ENCODE measurements at regions not wholly inside any gene's neighbourhood (a gene's known extent, or its start where the extent isn't known, plus 50 kb on each side); places are given as distances from the start of the nearest gene placed in this dataset.

DNA sequence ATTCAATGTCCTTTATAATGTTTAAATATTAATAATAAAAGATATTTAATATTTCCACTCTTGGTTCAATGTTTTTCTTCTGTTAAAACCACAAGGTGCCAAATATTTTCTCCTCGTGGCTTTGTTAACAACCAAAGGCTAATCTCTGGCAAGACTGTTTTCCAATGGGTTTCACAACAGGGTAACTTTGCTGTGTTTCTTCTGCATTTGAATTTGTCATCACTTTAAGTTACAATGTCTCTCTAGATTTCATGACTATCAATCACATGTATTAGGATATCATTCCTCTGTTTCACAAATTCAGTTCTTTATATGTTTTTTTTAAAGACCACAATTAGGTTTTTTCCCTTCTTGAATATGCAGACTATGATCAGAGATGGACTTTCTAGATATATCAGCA is 469.8 kb upstream of the ACVR2A start:
- no peaks in the 10 kb centered on the region for H4K20me1 ChIP-seq (ENCODE audit: insufficient read depth)
- no peak overlapping the region for H2AFZ ChIP-seq
- H3K36me3 ChIP-seq (ENCODE audit: low read depth): no peaks in the 10 kb centered on the region
- POLR2A ChIA-PET (ENCODE audit: unreplicated experiment): no interaction called here
- H3K27me3 ChIP-seq (ENCODE audit: insufficient read depth, low read depth): no peaks in the 10 kb centered on the region
- no peak overlapping the region for H3K4me3 ChIP-seq
- H3K4me2 ChIP-seq: no peak overlapping the region
- BruUV-seq (replicated peaks): no TSS peak
- CTCF ChIA-PET: no interaction called here
- H3K9me2 ChIP-seq (ENCODE audit: insufficient read depth): no peaks in the 10 kb centered on the region
- no peaks in the 10 kb centered on the region for H3K4me1 ChIP-seq (replicated peaks; ENCODE audit: insufficient read depth)
- no peaks in the 10 kb centered on the region for H3K79me2 ChIP-seq (ENCODE audit: low read depth)
- no peak for DNase-seq
- no peaks in the 10 kb centered on the region for H3F3A ChIP-seq (ENCODE audit: insufficient read depth, low read depth)
- no peaks in the 10 kb centered on the region for H3K9me3 ChIP-seq (ENCODE audit: insufficient read depth, low read depth)
- intact Hi-C loops (cut with micrococcal nuclease; ENCODE audit: unreplicated experiment): no loop called here
- TF ChIP-seq EZH2 (IDR thresholded peaks at IDR 0.05; ENCODE audit: low read depth): no peak
- no peak for TF ChIP-seq CTCF (conservative IDR thresholded peaks at IDR 0.05)
- no peak overlapping the region for H3K27ac ChIP-seq

GRCh38 chr2:147374423-147374811 is 470.4 kb upstream of the ACVR2A start:
- POLR2A ChIA-PET (ENCODE audit: unreplicated experiment): no interaction called here
- TF ChIP-seq CTCF (conservative IDR thresholded peaks at IDR 0.05) (no peak), EZH2 (IDR thresholded peaks at IDR 0.05; ENCODE audit: low read depth) (no peak)
- BruUV-seq (replicated peaks): no TSS peak

GRCh38 chr2:147373800-147374422 is 470.9 kb upstream of the ACVR2A start:
- H3K4me1 ChIP-seq (replicated peaks; ENCODE audit: insufficient read depth): no peaks in the 10 kb centered on the region
- ChIA-PET CTCF (no interaction called here), POLR2A (ENCODE audit: unreplicated experiment) (no interaction called here)
- H4K20me1 ChIP-seq (ENCODE audit: insufficient read depth): no peaks in the 10 kb centered on the region
- no TSS peak for BruUV-seq (replicated peaks)
- H3K27me3 ChIP-seq (ENCODE audit: insufficient read depth, low read depth): no peaks in the 10 kb centered on the region
- intact Hi-C loops (cut with micrococcal nuclease; ENCODE audit: unreplicated experiment): no loop called here
- H3K9me2 ChIP-seq (ENCODE audit: insufficient read depth): no peaks in the 10 kb centered on the region
- H3K4me2 ChIP-seq: no peak overlapping the region
- no peak overlapping the region for H3K27ac ChIP-seq
- no peaks in the 10 kb centered on the region for H3K9me3 ChIP-seq (ENCODE audit: insufficient read depth, low read depth)
- no peaks in the 10 kb centered on the region for H3K79me2 ChIP-seq (ENCODE audit: low read depth)
- no peak for DNase-seq
- no peak for TF ChIP-seq EZH2 (IDR thresholded peaks at IDR 0.05; ENCODE audit: low read depth)
- H3K36me3 ChIP-seq (ENCODE audit: low read depth): no peaks in the 10 kb centered on the region
- no peak overlapping the region for H3K4me3 ChIP-seq
- H3F3A ChIP-seq (ENCODE audit: insufficient read depth, low read depth): no peaks in the 10 kb centered on the region
- H2AFZ ChIP-seq: no peak overlapping the region

More at GRCh38 chr2:147374423-147374811, 470.4 kb upstream of the ACVR2A start:
- DNase-seq: no peak
- H3K36me3 ChIP-seq (ENCODE audit: low read depth): no peaks in the 10 kb centered on the region
- no peak overlapping the region for H3K4me2 ChIP-seq
- no peaks in the 10 kb centered on the region for H4K20me1 ChIP-seq (ENCODE audit: insufficient read depth)
- no peaks in the 10 kb centered on the region for H3K79me2 ChIP-seq (ENCODE audit: low read depth)
- no peaks in the 10 kb centered on the region for H3F3A ChIP-seq (ENCODE audit: insufficient read depth, low read depth)
- H3K9me3 ChIP-seq (ENCODE audit: insufficient read depth, low read depth): no peaks in the 10 kb centered on the region
- H3K4me3 ChIP-seq: no peak overlapping the region
- intact Hi-C loops (cut with micrococcal nuclease; ENCODE audit: unreplicated experiment): no loop called here
- CTCF ChIA-PET: no interaction called here
- no peak overlapping the region for H3K27ac ChIP-seq
- no peaks in the 10 kb centered on the region for H3K4me1 ChIP-seq (replicated peaks; ENCODE audit: insufficient read depth)
- H2AFZ ChIP-seq: no peak overlapping the region
- no peaks in the 10 kb centered on the region for H3K27me3 ChIP-seq (ENCODE audit: insufficient read depth, low read depth)
- H3K9me2 ChIP-seq (ENCODE audit: insufficient read depth): no peaks in the 10 kb centered on the region

DNA sequence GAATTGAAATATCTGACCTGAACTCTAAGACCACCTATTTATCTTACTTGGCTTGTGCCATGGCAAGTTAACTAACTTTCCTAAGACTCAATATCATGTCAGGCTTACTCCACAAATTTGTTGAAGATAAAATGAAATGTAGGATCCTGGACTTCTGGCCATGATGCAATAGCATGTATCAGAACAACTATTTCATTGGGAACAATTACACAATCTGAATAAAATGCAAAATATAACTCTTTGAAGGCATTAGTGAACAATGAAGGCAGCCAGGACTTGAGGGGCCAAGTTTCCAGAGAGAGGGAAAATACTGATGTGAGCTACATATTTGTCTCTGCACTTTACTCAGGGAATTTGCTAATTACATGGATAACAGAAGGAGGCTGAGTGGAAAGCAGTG is 476.5 kb upstream of the ACVR2A start:
- H3F3A ChIP-seq (ENCODE audit: insufficient read depth, low read depth): no peaks in the 10 kb centered on the region
- H3K36me3 ChIP-seq (ENCODE audit: low read depth): no peaks in the 10 kb centered on the region
- no peaks in the 10 kb centered on the region for H3K4me1 ChIP-seq (replicated peaks; ENCODE audit: insufficient read depth)
- intact Hi-C loops (cut with micrococcal nuclease; ENCODE audit: unreplicated experiment): no loop called here
- H3K79me2 ChIP-seq (ENCODE audit: low read depth): no peaks in the 10 kb centered on the region
- H4K20me1 ChIP-seq (ENCODE audit: insufficient read depth): no peaks in the 10 kb centered on the region
- no peaks in the 10 kb centered on the region for H3K9me3 ChIP-seq (ENCODE audit: insufficient read depth, low read depth)
- H3K27me3 ChIP-seq (ENCODE audit: insufficient read depth, low read depth): no peaks in the 10 kb centered on the region
- ChIA-PET POLR2A (ENCODE audit: unreplicated experiment) (no interaction called here), CTCF (no interaction called here)
- TF ChIP-seq CTCF (conservative IDR thresholded peaks at IDR 0.05): no peak
- TF ChIP-seq EZH2 (IDR thresholded peaks at IDR 0.05; ENCODE audit: low read depth): no peak
- BruUV-seq (replicated peaks): no TSS peak
- H2AFZ ChIP-seq: no peak overlapping the region
- no peak overlapping the region for H3K4me2 ChIP-seq
- no peaks in the 10 kb centered on the region for H3K9me2 ChIP-seq (ENCODE audit: insufficient read depth)
- no peak overlapping the region for H3K4me3 ChIP-seq
- DNase-seq: no peak
- H3K27ac ChIP-seq: no peak overlapping the region
